ENCODE measurements at regions not wholly inside any gene's neighbourhood (a gene's known extent, or its start where the extent isn't known, plus 50 kb on each side); places are given as distances from the start of the nearest gene placed in this dataset.

- no peak for DNase-seq (ENCODE audit: extremely low read depth in 1 of 4, low spot score in 3 of 4)
- ATAC-seq: no peak
- no peaks in the 10 kb centered on the region for H3K9me3 ChIP-seq (replicated peaks; ENCODE audit: control insufficient read depth, insufficient read depth, low read depth, low read length)
- no peak overlapping the region for H3K27ac ChIP-seq (ENCODE audit: extremely low read depth, low read depth, low read length)
- CTCF ChIA-PET (ENCODE audit: low intra/inter-chr PET ratio): no interaction called here
- H3K9ac ChIP-seq (ENCODE audit: insufficient read depth in 1 of 2, low read depth in 2 of 2, low read length in 2 of 2): no peak overlapping the region
- no peak overlapping the region for H2AFZ ChIP-seq (ENCODE audit: low read depth, low read length)
- H4K20me1 ChIP-seq (replicated peaks; ENCODE audit: control insufficient read depth, insufficient read depth, low read length): no peaks in the 10 kb centered on the region
- no peak overlapping the region for H3K4me3 ChIP-seq
- intact Hi-C loops (cut with micrococcal nuclease): no loop called here
- in situ Hi-C loops (cut with MboI): no loop called here
- BruUV-seq (replicated peaks): no TSS peak
- H3K4me2 ChIP-seq (ENCODE audit: insufficient read depth, low read length): no peak overlapping the region
- H3K9me1 ChIP-seq (ENCODE audit: control insufficient read depth, insufficient read depth, low read length): no peaks in the 10 kb centered on the region
- no peaks in the 10 kb centered on the region for H3K27me3 ChIP-seq (ENCODE audit: control insufficient read depth in 2 of 2, insufficient read depth in 2 of 2, low read length in 2 of 2)
- no peak for FAIRE-seq
- peak; percentile 29; the same call in 1 of the 2 replicates for TF ChIP-seq CEBPB (tag; IDR thresholded peaks at IDR 0.05)
- TF ChIP-seq CEBPG (CRISPR knock-in tag; IDR thresholded peaks at IDR 0.05): no peak
- peak in 1 of 2 experiments; percentile 46; a peak in 1 of 4 replicates for TF ChIP-seq CEBPG (tag; conservative IDR thresholded peaks at IDR 0.05 in 1 of 2, IDR thresholded peaks at IDR 0.05 in 1 of 2)
- TF ChIP-seq EP300 (IDR thresholded peaks at IDR 0.05; ENCODE audit: low read length): no peak
- TF ChIP-seq ZNF121 (CRISPR knock-in tag; conservative IDR thresholded peaks at IDR 0.05): no peak
- TF ChIP-seq GTF2F1 (IDR thresholded peaks at IDR 0.05; ENCODE audit: low read depth, low read length): no peak
- no peak for TF ChIP-seq TAF9B (IDR thresholded peaks at IDR 0.05; ENCODE audit: partially characterized antibody)
- no peaks in the 10 kb centered on the region for H3K36me3 ChIP-seq (ENCODE audit: control insufficient read depth, insufficient read depth, low read length)
- no peaks in the 10 kb centered on the region for H3K79me2 ChIP-seq (ENCODE audit: control insufficient read depth, insufficient read depth, low read length)
- POLR2A ChIA-PET: no interaction called here
- H3K4me1 ChIP-seq (replicated peaks in 1 of 2; ENCODE audit: control insufficient read depth in 2 of 2, insufficient read depth in 2 of 2, low read length in 2 of 2): no peaks in the 10 kb centered on the region
Measured at GRCh38 chr2:14350856-14351255, 281.7 kb upstream of the LRATD1 start.

GRCh38 chr2:14352067-14352466 is 280.4 kb upstream of the LRATD1 start:
- Histone ChIP-seq H3K4me2 (ENCODE audit: insufficient read depth, low read length) (no peak overlapping the region), H3K9ac (ENCODE audit: insufficient read depth in 1 of 2, low read depth in 2 of 2, low read length in 2 of 2) (no peak overlapping the region), H3K9me1 (ENCODE audit: control insufficient read depth, insufficient read depth, low read length) (no peaks in the 10 kb centered on the region), H2AFZ (ENCODE audit: low read depth, low read length) (no peak overlapping the region), H3K27me3 (ENCODE audit: control insufficient read depth in 2 of 2, insufficient read depth in 2 of 2, low read length in 2 of 2) (no peaks in the 10 kb centered on the region), H4K20me1 (replicated peaks; ENCODE audit: control insufficient read depth, insufficient read depth, low read length) (no peaks in the 10 kb centered on the region), H3K9me3 (replicated peaks; ENCODE audit: control insufficient read depth, insufficient read depth, low read depth, low read length) (no peaks in the 10 kb centered on the region), H3K27ac (ENCODE audit: extremely low read depth, low read depth, low read length) (no peak overlapping the region), H3K79me2 (ENCODE audit: control insufficient read depth, insufficient read depth, low read length) (no peaks in the 10 kb centered on the region), H3K4me3 (no peak overlapping the region), H3K4me1 (replicated peaks in 1 of 2; ENCODE audit: control insufficient read depth in 2 of 2, insufficient read depth in 2 of 2, low read length in 2 of 2) (no peaks in the 10 kb centered on the region), H3K36me3 (ENCODE audit: control insufficient read depth, insufficient read depth, low read length) (no peaks in the 10 kb centered on the region)
- in situ Hi-C loops (cut with MboI) (no loop called here), intact Hi-C loops (cut with micrococcal nuclease) (no loop called here)
- ChIA-PET POLR2A (no interaction called here), CTCF (ENCODE audit: low intra/inter-chr PET ratio) (no interaction called here)
- no peak for ATAC-seq
- no peak for FAIRE-seq
- no TSS peak for BruUV-seq (replicated peaks)
- DNase-seq (ENCODE audit: extremely low read depth in 1 of 4, low spot score in 3 of 4): no peak
- no peak for TF ChIP-seq KAT2B (IDR thresholded peaks at IDR 0.05; ENCODE audit: low read depth, low read length)
- no peak for TF ChIP-seq RFX5 (IDR thresholded peaks at IDR 0.05; ENCODE audit: low read depth, low read length)
- TF ChIP-seq TRIM28 (IDR thresholded peaks at IDR 0.05): no peak
- TF ChIP-seq SNAPC5 (CRISPR knock-in tag; IDR thresholded peaks at IDR 0.05): no peak
- TF ChIP-seq ZBTB33 (CRISPR knock-in tag; IDR thresholded peaks at IDR 0.05): no peak
- TF ChIP-seq ATF6 (CRISPR knock-in tag; IDR thresholded peaks at IDR 0.05): no peak
- TF ChIP-seq SMAD1 (IDR thresholded peaks at IDR 0.05; ENCODE audit: low read depth, low read length, partially characterized antibody): no peak
- TF ChIP-seq ETS2 (tag; IDR thresholded peaks at IDR 0.05; ENCODE audit: borderline replicate concordance, poor library complexity, severe bottlenecking): no peak
- no peak for TF ChIP-seq XRCC3 (IDR thresholded peaks at IDR 0.05)
